Left lung (tissue), 4 donors: ENCODE measurements at regions not wholly inside any gene's neighbourhood (a gene's known extent, or its start where the extent isn't known, plus 50 kb on each side); places are given as distances from the start of the nearest gene placed in this dataset.
"Not testable (repeated sequence)": the region's sequence is repeated elsewhere in the genome, so short reads cannot be mapped to it uniquely, and the experiment has no call there.

Experiments
- ATAC-seq: fragments of 200-7000 bp; cut with Tn5 transposase; one replicate; pipeline ENCODE4 v1.9.1; 2020; ENCODE audit warnings: moderate library complexity
- DNase-seq, 4 donors: peaks; one replicate each; pipeline ENCODE4 v3.0.0-alpha.2; 2013 to 2020
- H3K27ac ChIP-seq, 2 donors: fragments of 200-600 bp; sonication (generic) in 1 of 2; one replicate each; pipeline versions ENCODE4 v1.5.0 to v1.8.0; 2020 to 2021
- H3K27me3 ChIP-seq, 2 donors: fragments of 200-600 bp; sonication (generic) in 1 of 2; one replicate each; pipeline versions ENCODE4 v1.5.0 to v1.8.0; 2020 to 2021
- H3K36me3 ChIP-seq, 2 donors: fragments of 200-600 bp; sonication (generic) in 1 of 2; one replicate each; pipeline versions ENCODE4 v1.5.0 to v1.8.0; 2020 to 2021
- H3K4me1 ChIP-seq, 2 donors: fragments of 200-600 bp; one replicate each; pipeline ENCODE4 v1.8.0; 2021
- H3K4me3 ChIP-seq, 2 donors: fragments of 200-600 bp; sonication (generic) in 1 of 2; one replicate each; pipeline versions ENCODE4 v1.5.0 to v1.8.0; 2020 to 2021; ENCODE audit warnings: mild to moderate bottlenecking in 1 of 2
- H3K9me3 ChIP-seq, 2 donors: fragments of 200-600 bp; sonication (generic) in 1 of 2; one replicate each; pipeline versions ENCODE4 v1.5.0 to v1.8.0; 2020 to 2021
- CTCF ChIP-seq, 2 donors: fragments of 200-600 bp; sonication (generic) in 1 of 2; IDR thresholded peaks; one replicate each; pipeline versions ENCODE4 v1.5.0 to v1.8.0; 2021; ENCODE audit warnings: antibody characterized with exemption in 2 of 2
- intact Hi-C, 2 donors: fragments of 100-400 bp; cut with DNase I; formaldehyde crosslinking; loops; one replicate each; pipeline versions ENCODE4 v1.11.2 to v1.14.2; 2022
- donor health status: DM: no; HTN: yes; CAD: no.
- donor health status: DM: no; HTN: no; CAD: no.

GRCh38 chr7:113349339-113349738 is 231.0 kb upstream of the SMIM30 start:
- H3K27me3 ChIP-seq: no peaks in the 10 kb centered on the region
- ATAC-seq: no peak

GRCh38 chr7:113339661-113340060 is 221.3 kb upstream of the SMIM30 start:
- ATAC-seq (no peak), DNase-seq (no peak)
- no peaks in the 10 kb centered on the region for H3K4me1 ChIP-seq
- no peak for TF ChIP-seq CTCF (IDR thresholded peaks at IDR 0.05)
- H3K36me3 ChIP-seq: no peaks in the 10 kb centered on the region
- intact Hi-C loops: no loop called here
- H3K4me3 ChIP-seq: no peak overlapping the region
- no peaks in the 10 kb centered on the region for H3K27me3 ChIP-seq
- peaks cover 0 to 2% of the 10 kb centered on the region in 2 donors for H3K9me3 ChIP-seq
- H3K27ac ChIP-seq: no peak overlapping the region

More at GRCh38 chr7:113349339-113349738, 231.0 kb upstream of the SMIM30 start:
- Histone ChIP-seq H3K9me3 (no peaks in the 10 kb centered on the region), H3K36me3 (no peaks in the 10 kb centered on the region), H3K4me3 (no peak overlapping the region), H3K27ac (no peak overlapping the region), H3K4me1 (no peaks in the 10 kb centered on the region)
- intact Hi-C loops: no loop called here
- DNase-seq: no peak
- no peak for TF ChIP-seq CTCF (IDR thresholded peaks at IDR 0.05)

GRCh38 chr7:113338071-113338696 is 219.8 kb upstream of the SMIM30 start:
- Histone ChIP-seq H3K36me3 (no peaks in the 10 kb centered on the region), H3K27ac (no peak overlapping the region), H3K4me3 (no peak overlapping the region), H3K4me1 (no peaks in the 10 kb centered on the region), H3K9me3 (peaks cover 0 to 2% of the 10 kb centered on the region in 2 donors), H3K27me3 (no peaks in the 10 kb centered on the region)
- no peak for ATAC-seq
- no peak for TF ChIP-seq CTCF (IDR thresholded peaks at IDR 0.05)
- DNase-seq: no peak
- intact Hi-C loops: no loop called here

- DNase-seq, H3K9me3 ChIP-seq, H3K4me3 ChIP-seq, H3K36me3 ChIP-seq, H3K4me1 ChIP-seq, intact Hi-C loops, ATAC-seq, H3K27ac ChIP-seq, H3K27me3 ChIP-seq: not testable (repeated sequence)
Measured at GRCh38 chr7:113336838-113337237, 218.5 kb upstream of the SMIM30 start.

- intact Hi-C loops: no loop called here
- no peaks in the 10 kb centered on the region for H3K27me3 ChIP-seq
- no peaks in the 10 kb centered on the region for H3K36me3 ChIP-seq
- peaks cover 0 to 5% of the 10 kb centered on the region in 2 donors for H3K9me3 ChIP-seq
- no peak for TF ChIP-seq CTCF (IDR thresholded peaks at IDR 0.05)
- DNase-seq (peak in 2 of 4 donors; percentile 19 to 41), ATAC-seq (no peak)
- H3K4me3 ChIP-seq: no peak overlapping the region
- no peak overlapping the region for H3K27ac ChIP-seq
- H3K4me1 ChIP-seq: no peaks in the 10 kb centered on the region
Measured at GRCh38 chr7:113331155-113331898, 213.0 kb upstream of the SMIM30 start.
